GM21737 (cell line): ENCODE measurements at regions not wholly inside any gene's neighbourhood (a gene's known extent, or its start where the extent isn't known, plus 50 kb on each side); places are given as distances from the start of the nearest gene placed in this dataset.

Experiments used
- ATAC-seq: cut with Tn5 transposase; IDR thresholded peaks from one replicate; pipeline ENCODE4 v1.9.1; 2021; ENCODE audit warnings: mild to moderate bottlenecking, moderate library complexity; ENCODE audit not compliant: unreplicated experiment

DNA sequence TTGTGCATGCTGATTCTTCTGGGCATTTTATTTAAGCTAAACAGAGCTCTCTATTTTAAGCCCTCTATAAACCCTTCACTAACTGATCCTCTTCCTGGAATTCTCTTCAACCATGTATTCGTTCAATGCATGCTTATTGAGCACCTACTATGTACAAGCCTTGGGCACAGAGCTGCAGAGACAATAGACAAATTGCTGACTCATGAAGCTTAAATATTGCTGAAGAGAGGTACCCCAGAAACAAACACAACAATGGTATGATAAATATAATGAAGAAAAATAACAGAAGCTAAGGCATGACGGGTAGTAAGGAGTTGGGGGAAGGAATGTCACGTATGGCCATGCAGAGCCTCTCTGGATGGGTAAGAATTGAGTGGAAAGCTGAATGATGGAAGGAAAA, 222.2 kb downstream of the PPARGC1A start:
- no peak for ATAC-seq

DNA sequence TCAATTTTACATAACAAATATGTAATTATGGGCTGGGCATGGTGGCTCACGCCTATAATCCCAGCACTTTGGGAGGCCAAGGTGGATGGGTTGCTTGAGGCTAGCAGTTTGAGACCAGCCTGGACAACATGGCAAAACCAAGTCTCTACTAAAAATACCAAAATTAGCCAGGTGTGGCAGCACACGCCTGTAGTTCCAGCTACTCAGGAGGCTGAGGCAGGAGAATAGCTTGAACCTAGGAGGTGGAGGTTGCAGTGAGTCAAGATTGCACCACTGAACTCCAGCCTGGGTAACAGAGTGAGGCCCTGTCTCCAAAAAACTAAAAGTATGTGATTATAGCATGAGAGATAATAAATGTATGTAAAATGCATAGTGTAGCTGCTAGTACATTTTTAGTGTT, 229.0 kb downstream of the PPARGC1A start:
- no peak for ATAC-seq

DNA sequence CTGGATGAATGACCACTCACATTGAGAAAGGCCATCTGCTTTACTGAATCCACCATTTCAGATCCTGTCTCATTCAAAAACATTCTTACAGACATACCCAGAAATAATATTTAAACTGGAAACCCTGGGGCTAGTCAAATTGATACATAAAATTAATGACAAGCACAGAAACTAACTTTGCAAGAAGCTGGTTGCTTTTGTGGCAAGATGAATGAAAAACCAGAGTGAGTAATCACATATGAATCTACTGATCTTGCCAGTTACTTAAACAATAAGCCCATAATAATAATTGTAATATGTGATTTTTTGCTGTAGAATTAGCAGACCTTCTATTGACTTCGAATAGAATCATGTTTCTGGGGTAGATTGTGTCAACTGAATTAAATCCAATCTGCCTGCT, 235.1 kb downstream of the PPARGC1A start:
- no peak for ATAC-seq

DNA sequence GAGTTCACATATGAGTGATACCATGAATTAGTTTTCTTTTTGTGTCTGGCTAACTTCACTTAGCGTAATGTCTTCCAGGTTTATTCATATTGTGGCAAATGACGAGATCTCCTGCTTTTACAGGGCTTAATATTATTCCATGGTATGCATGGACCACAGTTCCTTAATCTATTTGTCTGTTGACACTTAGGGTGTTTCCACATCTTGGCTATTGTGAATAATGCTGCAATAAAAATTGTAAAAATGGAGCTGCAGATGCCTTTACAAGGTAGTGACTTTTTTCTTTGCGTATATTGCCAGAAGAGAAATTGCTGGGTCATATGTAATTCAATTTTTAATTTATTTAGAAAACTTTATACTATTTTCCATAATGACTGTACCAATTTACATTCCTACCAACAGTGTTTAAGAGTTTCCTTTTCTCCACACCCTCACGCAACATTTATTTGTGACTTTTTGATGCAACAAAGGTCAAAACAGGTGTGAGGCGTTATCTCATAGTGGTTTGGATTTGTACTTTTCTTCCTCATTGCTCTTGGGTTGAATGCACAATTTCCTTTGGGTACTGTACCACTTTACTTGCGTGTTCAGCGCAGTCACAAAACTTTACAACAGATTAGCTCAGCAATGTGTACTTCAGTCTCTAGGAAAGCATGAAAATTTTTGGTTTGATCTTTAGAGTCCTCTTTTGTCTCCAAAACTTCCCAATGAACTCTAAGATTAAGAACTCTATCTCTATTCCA, 240.8 kb downstream of the PPARGC1A start:
- no peak for ATAC-seq

DNA sequence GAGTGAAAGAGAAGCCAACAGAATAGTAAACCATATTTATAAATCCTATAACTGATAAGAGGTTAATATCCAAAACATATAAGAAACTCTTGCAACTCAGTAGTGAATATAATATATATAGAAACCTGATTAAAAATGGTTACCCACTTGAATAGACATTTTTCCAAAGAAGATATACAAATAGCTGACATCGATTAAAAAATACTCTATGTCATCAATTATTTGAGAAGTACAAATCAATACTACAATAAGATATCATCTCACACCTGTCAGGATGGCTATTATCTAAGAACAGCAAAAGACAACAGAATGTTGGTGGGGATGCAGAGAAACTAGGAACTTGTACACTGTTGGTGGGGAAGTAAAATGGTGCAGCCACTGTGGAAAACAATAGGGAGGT, 254.4 kb downstream of the PPARGC1A start:
- no peak for ATAC-seq

DNA sequence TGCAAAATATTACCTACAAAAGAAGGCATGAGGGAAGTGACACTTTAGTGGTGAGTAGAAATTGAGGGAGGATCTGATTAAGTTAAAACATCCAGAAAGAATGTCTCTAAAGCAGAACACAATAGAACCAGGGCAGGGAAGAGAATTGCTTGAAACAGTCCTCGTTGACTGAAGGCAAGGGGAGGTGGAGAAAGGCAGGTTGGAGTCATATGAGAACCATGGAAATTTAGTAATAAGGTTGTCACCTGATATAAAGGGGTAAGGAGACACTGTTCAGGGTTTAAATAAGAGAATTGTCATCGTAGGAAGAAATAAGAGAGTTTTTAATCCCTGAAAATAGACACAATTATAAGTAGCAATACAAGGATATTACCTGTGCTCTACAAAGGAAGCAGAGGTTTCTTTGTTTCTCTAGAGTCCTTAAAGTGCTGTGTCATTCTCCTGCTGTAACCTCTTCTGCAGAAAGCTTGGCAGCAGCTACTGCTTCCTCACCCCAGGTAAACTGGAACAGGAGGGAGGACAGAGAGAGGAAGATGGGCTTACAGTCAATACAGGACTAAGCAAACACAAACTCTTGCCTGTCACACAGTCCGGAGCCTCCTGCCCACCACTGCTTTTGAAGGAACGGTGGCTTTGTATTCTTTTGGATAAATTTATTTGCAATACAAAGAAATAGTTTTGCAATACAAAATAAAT, 258.4 kb downstream of the PPARGC1A start:
- ATAC-seq = no peak

DNA sequence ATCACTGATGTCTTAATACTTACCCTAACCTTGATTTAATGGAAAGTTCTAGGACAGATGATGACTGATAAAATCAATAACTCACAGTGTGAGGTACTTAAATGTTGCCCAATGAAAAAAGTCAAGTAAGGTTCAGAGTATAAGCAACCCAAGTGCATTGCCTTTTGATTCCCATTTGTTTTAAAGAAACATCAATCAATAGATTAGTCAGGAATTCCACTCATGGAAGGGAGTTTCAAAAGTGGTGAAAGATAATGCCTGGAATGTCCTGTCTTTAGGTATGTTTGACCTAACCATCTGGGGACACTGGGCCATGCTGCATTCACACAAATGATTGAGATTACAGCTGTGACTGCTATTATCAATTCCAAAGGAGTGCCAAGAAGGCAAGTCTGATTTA, 259.7 kb downstream of the PPARGC1A start:
- ATAC-seq = no peak

DNA sequence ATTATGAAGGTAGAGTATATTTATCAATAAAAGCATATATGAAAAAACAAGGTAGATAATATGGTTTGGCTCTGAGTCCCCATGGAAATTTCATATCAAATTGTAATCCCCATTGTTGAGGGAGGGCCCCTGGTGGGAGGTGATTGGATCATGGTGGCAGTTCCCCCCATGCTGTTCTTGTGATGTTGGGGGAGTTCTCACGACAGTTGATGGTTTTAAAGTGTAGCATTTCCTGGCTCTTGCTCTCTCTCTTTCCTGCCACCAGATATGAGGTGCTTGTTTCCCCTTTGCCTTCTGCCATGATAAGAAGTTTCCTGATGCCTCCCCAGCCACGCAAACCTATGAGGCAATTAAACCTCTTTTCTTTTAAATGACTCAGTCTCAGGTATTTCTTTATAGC, 260.4 kb downstream of the PPARGC1A start:
- no peak for ATAC-seq

DNA sequence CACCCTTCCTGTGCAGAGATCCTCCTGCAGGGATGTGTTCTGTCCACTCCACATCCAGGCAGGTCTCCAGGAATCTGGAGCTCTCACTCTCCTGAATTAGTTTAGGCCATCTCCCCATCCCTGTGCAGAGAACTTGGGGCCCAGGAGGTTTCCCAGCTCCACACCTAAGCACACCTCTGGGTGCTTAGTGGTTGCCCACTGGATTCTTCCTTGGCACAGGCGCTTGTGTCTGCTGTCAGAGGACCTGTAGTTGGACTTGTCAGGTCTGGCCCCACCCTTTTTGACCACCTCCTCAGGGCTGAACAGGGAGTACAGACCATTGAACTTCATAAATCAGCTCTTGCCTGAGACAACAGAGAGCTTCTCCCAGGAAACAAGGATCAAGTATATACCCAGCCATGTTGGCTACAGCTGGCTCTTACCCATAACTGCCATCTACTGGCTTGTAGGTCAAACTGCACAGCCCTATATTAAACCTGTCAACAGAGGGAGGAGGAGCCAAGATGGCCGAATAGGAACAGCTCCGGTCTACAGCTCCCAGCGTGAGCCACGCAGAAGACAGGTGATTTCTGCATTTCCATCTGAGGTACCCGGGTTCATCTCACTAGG, 275.5 kb downstream of the PPARGC1A start:
- ATAC-seq = no peak

DNA sequence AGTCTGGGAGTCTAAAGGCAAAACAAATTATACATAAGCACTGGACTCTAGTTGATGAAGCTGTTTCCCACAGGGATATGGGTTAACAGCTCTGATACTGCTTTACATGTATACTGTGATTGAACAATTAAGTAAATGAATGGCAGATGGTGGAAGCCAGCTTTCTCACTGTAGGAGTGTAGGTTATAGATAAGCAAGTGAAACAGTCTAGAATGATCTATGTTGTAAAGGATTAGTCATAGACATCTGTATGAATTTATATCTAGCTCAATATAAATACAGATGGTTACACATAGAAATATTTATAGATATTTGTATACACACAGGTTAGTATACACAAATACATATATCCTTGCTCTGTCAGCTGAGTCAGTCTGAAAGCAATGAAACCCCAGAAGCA, 276.1 kb downstream of the PPARGC1A start:
- no peak for ATAC-seq

DNA sequence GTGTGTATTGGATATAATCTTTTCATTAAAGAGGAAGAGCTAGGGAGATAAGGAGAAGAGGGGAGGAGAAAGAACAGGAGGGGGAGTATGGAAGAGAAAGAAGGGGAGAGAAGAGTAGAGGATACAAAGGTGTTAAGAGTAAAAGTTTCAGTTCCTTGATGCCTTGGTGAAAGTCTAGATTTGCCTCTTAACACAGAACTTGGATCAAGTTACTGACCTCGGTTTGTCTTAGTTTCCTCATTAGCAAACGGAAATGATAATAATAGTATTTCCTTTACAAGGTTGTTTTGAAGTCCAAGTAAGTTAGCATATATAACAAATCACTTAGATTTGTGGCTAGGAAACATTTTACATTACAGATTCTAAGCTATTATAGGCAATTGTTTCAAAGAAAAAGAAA, 287.1 kb downstream of the PPARGC1A start:
- no peak for ATAC-seq

DNA sequence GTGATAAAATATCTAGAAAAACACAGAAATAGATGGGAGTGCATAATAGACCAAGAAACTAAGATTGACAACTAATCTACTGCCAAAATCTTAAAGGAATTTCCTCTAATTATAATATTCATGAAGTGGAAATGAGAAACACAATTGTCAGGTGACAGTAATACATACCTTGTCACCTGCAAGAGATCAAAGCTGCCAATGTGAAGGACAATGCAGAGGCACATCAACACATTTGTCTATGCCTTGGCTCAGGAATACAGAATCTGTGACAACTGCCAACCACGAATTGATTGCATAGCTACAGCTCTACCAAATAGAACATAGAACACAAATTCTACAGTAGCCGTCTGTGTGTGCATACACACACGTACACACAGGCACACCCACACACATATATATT, 295.7 kb downstream of the PPARGC1A start:
- ATAC-seq = no peak

DNA sequence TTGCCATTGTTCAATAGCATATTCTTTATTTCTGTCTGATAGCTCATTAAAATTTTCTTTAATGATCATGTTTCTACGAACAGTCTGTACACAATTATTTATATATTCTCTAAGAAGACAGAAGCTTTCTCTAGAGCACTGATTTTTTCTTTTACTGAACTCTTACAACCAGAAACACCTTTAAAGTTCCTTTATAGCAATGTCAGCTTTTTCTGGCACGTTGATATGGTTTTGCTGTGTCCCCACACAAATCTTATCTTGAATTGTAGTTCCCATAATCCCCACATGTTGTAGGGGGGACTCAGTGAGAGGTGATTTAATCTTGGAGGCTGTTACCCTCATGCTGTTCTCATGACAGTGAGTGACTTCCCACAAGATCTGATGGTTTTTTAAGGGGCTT, 299.4 kb downstream of the PPARGC1A start:
- ATAC-seq = no peak

DNA sequence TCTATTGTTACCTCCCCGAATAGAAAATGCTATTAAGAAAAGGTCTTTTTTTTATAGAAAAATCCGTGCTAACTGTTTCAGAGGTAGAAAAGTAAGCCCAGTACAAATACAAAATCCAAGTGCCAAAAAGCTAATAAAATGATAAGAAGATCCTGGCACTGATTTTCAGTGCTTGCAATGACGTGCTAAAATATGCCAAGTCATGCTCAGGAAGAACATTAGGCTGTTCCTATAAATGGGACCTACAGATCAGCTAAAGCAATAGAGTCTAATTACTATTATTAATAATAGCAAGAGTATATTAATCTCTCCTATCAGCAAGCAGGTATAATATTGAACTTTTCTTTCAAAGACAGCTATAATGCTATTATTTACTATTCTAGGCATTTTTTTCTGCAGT, 305.8 kb downstream of the PPARGC1A start:
- no peak for ATAC-seq

DNA sequence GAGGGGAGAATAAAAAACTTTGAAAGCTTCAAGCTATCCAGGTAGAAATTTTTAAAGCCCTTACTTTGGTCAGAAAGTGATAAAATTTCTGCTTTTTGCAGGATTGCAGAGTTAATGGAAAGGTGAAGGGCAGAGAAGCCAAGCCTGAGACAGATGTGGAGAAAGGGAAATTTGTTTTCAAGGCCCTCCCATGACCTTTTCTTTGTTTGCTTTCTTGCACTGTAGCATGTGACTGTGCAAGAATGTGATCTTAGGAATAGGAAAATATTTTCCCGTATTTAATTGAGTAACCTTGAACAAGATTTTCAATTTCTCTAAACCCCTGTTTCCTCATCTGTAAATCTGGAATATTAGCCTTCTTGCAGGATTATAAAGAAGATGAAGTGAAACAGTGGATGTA, 307.2 kb downstream of the PPARGC1A start:
- no peak for ATAC-seq

DNA sequence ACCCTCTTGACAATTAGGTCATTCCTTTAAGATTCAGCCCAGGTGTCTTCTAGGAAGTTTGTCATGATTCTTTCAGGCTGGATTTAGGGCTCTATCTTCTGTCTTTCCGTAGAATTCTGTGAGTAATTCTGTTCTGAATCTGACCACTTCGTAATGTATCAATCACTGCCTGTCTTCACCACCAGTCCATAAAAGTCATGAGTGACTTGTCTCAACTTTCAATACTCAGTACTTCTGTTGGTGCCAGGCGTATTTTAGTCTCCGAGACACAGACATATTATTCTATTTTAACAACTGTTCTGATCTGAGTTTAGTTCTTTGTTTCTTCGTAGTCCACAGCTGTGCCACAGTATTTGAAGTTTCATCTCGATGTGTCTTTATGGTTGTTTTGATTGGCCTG, 310.7 kb downstream of the PPARGC1A start:
- ATAC-seq = no peak

DNA sequence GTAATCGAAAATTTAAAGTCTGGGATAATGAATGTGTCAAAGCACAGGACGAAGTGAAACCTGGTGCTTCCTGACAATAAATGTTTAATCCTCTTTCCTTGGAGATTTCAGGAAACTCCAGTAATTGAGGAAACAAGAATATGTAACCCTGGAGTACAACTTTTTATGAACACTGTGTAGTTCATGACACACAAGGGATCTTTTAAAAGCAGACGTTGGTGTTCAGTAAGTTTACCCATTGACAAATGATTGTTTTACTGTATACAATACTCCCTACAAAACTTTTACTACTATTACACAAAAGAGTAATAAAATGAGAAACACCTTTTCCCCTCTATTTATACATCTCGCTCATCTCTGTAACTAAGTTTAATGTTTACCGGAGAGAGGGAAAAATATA, 312.4 kb downstream of the PPARGC1A start:
- no peak for ATAC-seq

DNA sequence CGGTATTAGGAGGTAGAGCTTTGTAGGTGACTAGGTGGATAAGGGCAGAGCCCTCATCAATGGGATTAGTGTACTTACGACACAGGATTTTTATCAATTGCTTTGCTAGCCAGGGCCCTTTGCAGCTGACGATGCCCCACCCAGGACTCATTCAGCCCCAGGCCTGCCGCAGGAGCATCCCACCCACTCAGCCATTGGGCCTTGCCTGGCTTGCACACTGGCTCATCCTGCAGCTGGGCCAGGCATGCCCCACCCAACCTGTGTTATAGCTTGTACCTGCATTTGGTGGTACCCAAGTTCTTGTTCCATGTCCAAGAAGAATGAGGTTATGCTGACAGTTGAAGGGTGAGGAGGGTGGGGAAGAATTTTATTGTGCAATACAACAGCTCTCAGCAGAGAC, 317.5 kb downstream of the PPARGC1A start:
- ATAC-seq = no peak

DNA sequence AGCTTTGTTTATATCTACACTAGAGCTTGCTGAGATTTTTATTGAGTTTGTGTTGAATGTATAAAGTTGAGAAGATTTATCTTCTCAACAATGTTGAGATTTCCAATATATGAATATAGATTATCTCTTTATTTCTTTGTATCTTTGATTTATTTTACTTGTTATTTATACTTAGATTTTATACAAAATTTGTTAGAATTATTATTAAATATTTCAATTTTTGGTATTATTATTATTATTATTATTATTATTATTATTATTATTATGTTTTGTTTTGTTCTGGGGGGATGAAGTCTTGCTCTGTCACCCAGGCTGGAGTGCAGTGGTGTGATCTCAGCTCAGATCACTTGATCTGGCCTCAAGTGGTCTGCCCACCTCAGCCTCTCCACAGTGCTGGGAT, 322.5 kb downstream of the PPARGC1A start:
- no peak for ATAC-seq

DNA sequence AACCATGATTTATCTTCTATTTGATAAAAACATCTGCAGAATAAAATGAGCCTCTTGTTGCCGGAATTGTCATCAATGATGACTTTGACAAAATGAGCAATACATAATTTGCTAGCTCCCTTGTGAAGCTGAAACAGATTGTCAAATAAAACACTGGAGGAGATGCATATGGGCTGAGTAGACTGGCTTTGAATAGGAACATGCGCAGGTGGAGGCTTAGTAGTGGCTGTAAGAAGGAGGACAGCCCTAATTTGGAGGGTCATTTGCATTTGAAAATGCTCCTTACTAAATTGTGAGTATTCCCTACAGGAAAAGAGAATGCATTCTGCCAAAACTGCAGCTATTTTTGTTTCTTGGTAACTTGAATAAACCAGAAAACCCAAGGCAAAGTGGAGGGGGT, 329.1 kb downstream of the PPARGC1A start:
- no peak for ATAC-seq

DNA sequence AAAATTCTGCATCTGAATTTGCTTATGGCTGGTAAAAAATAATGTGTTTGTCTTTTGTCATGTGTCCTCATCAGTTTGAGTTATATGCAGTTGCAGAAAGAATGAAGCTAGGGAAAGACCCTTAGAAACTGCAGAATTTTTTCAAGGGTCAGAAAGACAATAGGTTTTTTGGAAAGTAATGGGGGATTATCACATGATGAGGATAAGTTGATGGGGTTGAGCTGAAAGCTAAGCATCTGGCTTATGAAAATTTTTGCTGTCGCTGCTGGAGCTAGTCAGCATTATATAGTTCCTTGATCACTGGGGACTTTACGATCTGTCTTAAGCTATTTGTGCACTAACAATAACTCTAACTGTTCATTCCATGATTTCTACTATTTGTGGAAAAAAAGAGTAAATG, 331.7 kb downstream of the PPARGC1A start:
- no peak for ATAC-seq

DNA sequence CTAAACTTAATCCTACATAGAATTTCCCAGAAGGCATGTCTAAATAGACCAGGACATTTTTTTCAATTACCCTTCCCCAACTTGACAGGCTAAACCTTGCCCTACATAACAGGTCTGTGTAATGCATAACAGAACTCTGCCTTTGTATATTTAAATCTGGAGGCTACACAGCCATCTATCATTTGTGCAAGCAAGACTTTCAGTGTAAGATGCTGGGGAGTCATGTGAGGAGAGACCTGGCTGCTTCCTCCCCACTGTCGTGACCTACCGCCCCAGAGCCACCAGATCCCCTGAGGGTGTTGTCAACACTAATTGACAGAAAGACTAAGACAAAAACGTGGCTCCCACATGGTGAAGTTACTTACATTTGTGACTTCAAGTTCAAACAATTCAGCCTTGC, 342.2 kb downstream of the PPARGC1A start:
- no peak for ATAC-seq
